ENCODE measurements at regions not wholly inside any gene's neighbourhood (a gene's known extent, or its start where the extent isn't known, plus 50 kb on each side); places are given as distances from the start of the nearest gene placed in this dataset.

DNA sequence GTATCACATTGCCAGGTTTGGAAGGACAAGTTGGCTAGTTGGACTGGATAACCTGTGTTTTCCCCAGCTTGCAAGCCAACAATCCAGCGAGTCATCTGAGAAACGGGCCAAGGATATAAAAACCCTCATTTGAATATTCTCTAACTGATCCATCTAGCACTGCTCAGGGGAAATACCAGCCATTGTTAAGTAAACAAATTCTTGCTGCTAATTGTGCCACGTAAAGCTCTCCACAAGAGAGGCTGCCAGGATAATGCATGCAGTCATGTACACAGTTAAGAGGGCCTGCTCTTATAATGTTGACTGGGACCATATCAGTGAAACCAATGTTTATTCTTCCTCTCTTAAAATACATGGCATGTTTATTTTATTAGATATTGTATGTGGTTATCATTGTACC lies 663.2 kb upstream of the SGCG start:
- H3K36me3 Mint-ChIP-seq (ENCODE audit: low read depth), result peaks cover 3% of the 10 kb centered on the region
- H3K4me1 Mint-ChIP-seq, result no peaks in the 10 kb centered on the region
- no peak for DNase-seq (ENCODE audit: low read depth, low spot score)
- H3K27ac Mint-ChIP-seq (ENCODE audit: unreplicated experiment), result no peak overlapping the region
- H3K4me3 Mint-ChIP-seq, result no peak overlapping the region
- peaks cover 6% of the 10 kb centered on the region for H3K9me3 Mint-ChIP-seq
- TF ChIP-seq, protein P1, sequence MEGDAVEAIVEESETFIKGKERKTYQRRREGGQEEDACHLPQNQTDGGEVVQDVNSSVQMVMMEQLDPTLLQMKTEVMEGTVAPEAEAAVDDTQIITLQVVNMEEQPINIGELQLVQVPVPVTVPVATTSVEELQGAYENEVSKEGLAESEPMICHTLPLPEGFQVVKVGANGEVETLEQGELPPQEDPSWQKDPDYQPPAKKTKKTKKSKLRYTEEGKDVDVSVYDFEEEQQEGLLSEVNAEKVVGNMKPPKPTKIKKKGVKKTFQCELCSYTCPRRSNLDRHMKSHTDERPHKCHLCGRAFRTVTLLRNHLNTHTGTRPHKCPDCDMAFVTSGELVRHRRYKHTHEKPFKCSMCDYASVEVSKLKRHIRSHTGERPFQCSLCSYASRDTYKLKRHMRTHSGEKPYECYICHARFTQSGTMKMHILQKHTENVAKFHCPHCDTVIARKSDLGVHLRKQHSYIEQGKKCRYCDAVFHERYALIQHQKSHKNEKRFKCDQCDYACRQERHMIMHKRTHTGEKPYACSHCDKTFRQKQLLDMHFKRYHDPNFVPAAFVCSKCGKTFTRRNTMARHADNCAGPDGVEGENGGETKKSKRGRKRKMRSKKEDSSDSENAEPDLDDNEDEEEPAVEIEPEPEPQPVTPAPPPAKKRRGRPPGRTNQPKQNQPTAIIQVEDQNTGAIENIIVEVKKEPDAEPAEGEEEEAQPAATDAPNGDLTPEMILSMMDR (conservative IDR thresholded peaks at IDR 0.05), result no peak
- peaks cover 5% of the 10 kb centered on the region for H3K27me3 Mint-ChIP-seq (ENCODE audit: low read depth)

DNA sequence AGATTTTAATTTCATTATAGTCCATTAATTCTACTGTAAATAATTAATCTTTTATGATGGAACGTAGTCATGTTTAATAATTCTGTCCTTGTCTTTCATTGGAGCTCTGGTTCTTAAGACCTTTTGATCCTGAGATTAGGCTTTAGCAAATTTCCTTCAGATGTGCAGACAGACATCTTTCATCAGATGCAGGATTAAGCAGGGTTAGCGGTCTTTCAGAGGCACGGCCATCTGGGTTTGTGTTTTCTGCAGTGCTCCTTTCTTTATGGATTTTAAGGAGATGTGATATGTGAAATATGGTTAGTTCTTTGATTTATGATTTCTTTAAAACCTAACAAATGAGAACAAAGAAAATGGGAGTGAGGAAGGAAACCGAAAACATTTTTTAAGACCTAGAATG lies 643.9 kb upstream of the SGCG start:
- H3K27me3 Mint-ChIP-seq (ENCODE audit: low read depth), result no peaks in the 10 kb centered on the region
- H3K36me3 Mint-ChIP-seq (ENCODE audit: low read depth), result no peaks in the 10 kb centered on the region
- no peaks in the 10 kb centered on the region for H3K4me1 Mint-ChIP-seq
- no peak for DNase-seq (ENCODE audit: low read depth, low spot score)
- peaks cover 6% of the 10 kb centered on the region for H3K9me3 Mint-ChIP-seq
- H3K27ac Mint-ChIP-seq (ENCODE audit: unreplicated experiment), result no peak overlapping the region
- TF ChIP-seq, protein P1 (conservative IDR thresholded peaks at IDR 0.05), result no peak
- no peak overlapping the region for H3K4me3 Mint-ChIP-seq

DNA sequence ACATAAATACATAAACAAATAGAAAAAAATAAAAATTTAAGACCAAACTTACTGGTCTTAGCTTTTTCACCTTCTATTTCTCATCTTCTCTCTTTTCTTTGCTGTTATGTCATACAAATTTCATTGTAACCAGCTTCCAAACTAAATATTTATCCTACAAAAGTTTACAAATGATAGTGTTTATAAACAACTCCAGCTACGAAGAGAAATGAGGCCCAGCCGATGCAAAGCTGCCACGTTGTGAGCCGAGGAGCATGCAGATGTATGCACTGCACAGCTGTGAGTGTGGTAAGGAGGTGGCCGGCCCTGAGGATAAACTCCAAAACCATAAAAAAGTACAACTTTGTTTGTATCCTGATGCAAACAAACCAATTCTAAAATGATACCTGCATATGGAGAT lies 642.4 kb upstream of the SGCG start:
- Mint-ChIP-seq H3K9me3 (no peaks in the 10 kb centered on the region), H3K36me3 (ENCODE audit: low read depth) (no peaks in the 10 kb centered on the region), H3K4me3 (no peak overlapping the region), H3K27ac (ENCODE audit: unreplicated experiment) (no peak overlapping the region), H3K27me3 (ENCODE audit: low read depth) (no peaks in the 10 kb centered on the region), H3K4me1 (no peaks in the 10 kb centered on the region)
- TF ChIP-seq, protein P1 (conservative IDR thresholded peaks at IDR 0.05), result no peak
- DNase-seq (ENCODE audit: low read depth, low spot score), result no peak

DNA sequence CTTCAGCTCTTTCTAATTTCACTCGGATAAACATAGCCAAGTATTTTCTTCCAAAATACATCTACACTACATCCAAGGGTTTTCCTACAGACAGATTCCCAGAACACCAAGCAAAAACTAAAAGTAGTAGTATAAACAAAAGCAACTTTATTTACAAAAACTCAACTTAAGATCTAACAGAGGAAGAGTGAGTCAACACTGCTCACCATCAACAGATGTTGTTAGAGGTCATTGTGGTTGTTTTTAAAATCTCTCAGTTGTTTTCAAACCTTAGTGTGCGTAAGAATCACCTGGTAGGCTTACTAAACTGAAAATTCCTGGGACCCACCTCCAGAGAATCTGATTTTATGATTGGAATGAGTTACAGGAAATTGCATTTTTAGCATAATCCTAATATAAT lies 631.7 kb upstream of the SGCG start:
- Mint-ChIP-seq H3K36me3 (ENCODE audit: low read depth) (peaks cover 2% of the 10 kb centered on the region), H3K4me1 (no peaks in the 10 kb centered on the region), H3K9me3 (peaks cover 7% of the 10 kb centered on the region), H3K27ac (ENCODE audit: unreplicated experiment) (no peak overlapping the region), H3K27me3 (ENCODE audit: low read depth) (no peaks in the 10 kb centered on the region), H3K4me3 (no peak overlapping the region)
- no peak for DNase-seq (ENCODE audit: low read depth, low spot score)
- TF ChIP-seq, protein P1 (conservative IDR thresholded peaks at IDR 0.05), result no peak

DNA sequence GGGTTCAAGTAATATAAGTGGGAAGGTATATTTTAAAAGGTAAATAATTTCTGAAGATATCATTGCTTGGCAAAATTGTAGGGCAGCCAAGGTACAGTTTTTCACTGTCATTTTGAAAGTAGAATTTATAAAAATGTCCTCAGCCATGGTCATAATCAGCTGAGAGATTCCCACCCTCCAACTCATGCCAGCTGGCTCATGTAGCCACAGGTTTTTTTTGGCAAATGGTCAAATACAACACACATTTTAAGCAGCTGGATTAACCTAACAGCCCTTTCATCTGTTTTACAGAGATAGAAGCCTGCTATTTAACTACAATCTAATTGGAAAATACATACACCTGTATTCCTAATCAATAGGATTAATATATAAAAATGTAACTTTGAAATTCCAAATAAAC lies 619.2 kb upstream of the SGCG start:
- H3K27ac Mint-ChIP-seq (ENCODE audit: unreplicated experiment), result no peak overlapping the region
- no peaks in the 10 kb centered on the region for H3K4me1 Mint-ChIP-seq
- H3K27me3 Mint-ChIP-seq (ENCODE audit: low read depth), result no peaks in the 10 kb centered on the region
- H3K9me3 Mint-ChIP-seq, result peaks cover 2% of the 10 kb centered on the region
- no peak overlapping the region for H3K4me3 Mint-ChIP-seq
- TF ChIP-seq, protein P1 (conservative IDR thresholded peaks at IDR 0.05), result no peak
- DNase-seq (ENCODE audit: low read depth, low spot score), result no peak
- no peaks in the 10 kb centered on the region for H3K36me3 Mint-ChIP-seq (ENCODE audit: low read depth)

DNA sequence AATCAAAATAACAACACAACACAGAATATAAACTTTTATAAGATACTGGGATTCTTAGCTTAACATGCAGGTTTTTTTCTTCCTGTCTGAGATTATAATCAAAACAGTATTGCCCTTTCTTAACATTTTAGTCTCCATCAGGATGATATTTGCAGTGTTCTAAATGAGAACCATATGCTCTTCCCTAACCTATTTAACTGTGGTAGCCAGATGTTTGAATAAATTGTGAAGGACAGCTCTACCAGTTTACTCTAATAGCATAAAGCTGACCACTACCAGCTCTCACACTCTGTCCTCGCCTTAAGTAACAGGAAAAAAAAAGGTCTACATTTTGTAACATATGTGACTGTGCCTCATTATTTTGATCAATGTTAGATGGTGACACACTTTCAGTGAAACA lies 618.7 kb upstream of the SGCG start:
- H3K36me3 Mint-ChIP-seq (ENCODE audit: low read depth), result no peaks in the 10 kb centered on the region
- no peak overlapping the region for H3K27ac Mint-ChIP-seq (ENCODE audit: unreplicated experiment)
- TF ChIP-seq, protein P1 (conservative IDR thresholded peaks at IDR 0.05), result no peak
- H3K4me1 Mint-ChIP-seq, result no peaks in the 10 kb centered on the region
- no peak for DNase-seq (ENCODE audit: low read depth, low spot score)
- no peaks in the 10 kb centered on the region for H3K27me3 Mint-ChIP-seq (ENCODE audit: low read depth)
- H3K4me3 Mint-ChIP-seq, result no peak overlapping the region
- H3K9me3 Mint-ChIP-seq, result peaks cover 2% of the 10 kb centered on the region
